ENCODE measurements at regions not wholly inside any gene's neighbourhood (a gene's known extent, or its start where the extent isn't known, plus 50 kb on each side); places are given as distances from the start of the nearest gene placed in this dataset.
"Not testable (repeated sequence)": the region's sequence is repeated elsewhere in the genome, so short reads cannot be mapped to it uniquely, and the experiment has no call there.

GRCh38 chr20:30593572-30593971 is 663.9 kb upstream of the DEFB115 start:
- no peak for DNase-seq

GRCh38 chr20:30594112-30594511 is 663.4 kb upstream of the DEFB115 start:
- DNase-seq, result no peak

GRCh38 chr20:30595698-30596097 is 661.8 kb upstream of the DEFB115 start:
- DNase-seq, result no peak

- not testable (repeated sequence) for DNase-seq
Measured at GRCh38 chr20:30597429-30597828, 660.0 kb upstream of the DEFB115 start.

- no peak for DNase-seq
Measured at GRCh38 chr20:30598460-30599230, 658.8 kb upstream of the DEFB115 start.

- DNase-seq, result no peak
Measured at GRCh38 chr20:30599990-30600389, 657.5 kb upstream of the DEFB115 start.

GRCh38 chr20:30601974-30602373 is 655.5 kb upstream of the DEFB115 start:
- DNase-seq, result no peak

GRCh38 chr20:30602424-30602823 is 655.0 kb upstream of the DEFB115 start:
- no peak for DNase-seq

- no peak for DNase-seq
Measured at GRCh38 chr20:30606990-30607389, 650.5 kb upstream of the DEFB115 start.

- DNase-seq, result no peak
Measured at GRCh38 chr20:30610029-30610693, 647.3 kb upstream of the DEFB115 start.

- DNase-seq, result no peak
Measured at GRCh38 chr20:30610751-30611150, 646.7 kb upstream of the DEFB115 start.

- DNase-seq, result no peak
Measured at GRCh38 chr20:30611239-30611984, 646.1 kb upstream of the DEFB115 start.

GRCh38 chr20:30612344-30612743 is 645.1 kb upstream of the DEFB115 start:
- DNase-seq, result no peak

- DNase-seq, result not testable (repeated sequence)
Measured at GRCh38 chr20:30621346-30621745, 636.1 kb upstream of the DEFB115 start.

- DNase-seq, result not testable (repeated sequence)
Measured at GRCh38 chr20:30624310-30624709, 633.2 kb upstream of the DEFB115 start.

- DNase-seq, result not testable (repeated sequence)
Measured at GRCh38 chr20:30629376-30629775, 628.1 kb upstream of the DEFB115 start.

- no peak for DNase-seq
Measured at GRCh38 chr20:30630761-30631160, 626.7 kb upstream of the DEFB115 start.

- not testable (repeated sequence) for DNase-seq
Measured at GRCh38 chr20:30631261-30631789, 626.1 kb upstream of the DEFB115 start.

GRCh38 chr20:30632773-30633172 is 624.7 kb upstream of the DEFB115 start:
- DNase-seq, result not testable (repeated sequence)

- not testable (repeated sequence) for DNase-seq
Measured at GRCh38 chr20:30641522-30641921, 615.9 kb upstream of the DEFB115 start.

- DNase-seq, result not testable (repeated sequence)
Measured at GRCh38 chr20:30660982-30661381, 596.5 kb upstream of the DEFB115 start.

GRCh38 chr20:30668418-30668817 is 589.0 kb upstream of the DEFB115 start:
- DNase-seq, result not testable (repeated sequence)

- not testable (repeated sequence) for DNase-seq
Measured at GRCh38 chr20:30669330-30670029, 588.0 kb upstream of the DEFB115 start.

Measured in suppressor macrophage treated with lipopolysaccharide for 1 hour (primary cell).